SH-SY5Y (cell line): ENCODE measurements at regions not wholly inside any gene's neighbourhood (a gene's known extent, or its start where the extent isn't known, plus 50 kb on each side); places are given as distances from the start of the nearest gene placed in this dataset.

Experiments
- GATA2 ChIP-seq: IDR thresholded peaks from 2 replicates; pipeline ENCODE4 v1.6.1; 2011; ENCODE audit warnings: mild to moderate bottlenecking, low read depth, low read length
- GATA3 ChIP-seq: IDR thresholded peaks from 2 replicates; pipeline ENCODE4 v1.6.1; 2011; ENCODE audit warnings: low read depth, mild to moderate bottlenecking, low read length, moderate library complexity

DNA sequence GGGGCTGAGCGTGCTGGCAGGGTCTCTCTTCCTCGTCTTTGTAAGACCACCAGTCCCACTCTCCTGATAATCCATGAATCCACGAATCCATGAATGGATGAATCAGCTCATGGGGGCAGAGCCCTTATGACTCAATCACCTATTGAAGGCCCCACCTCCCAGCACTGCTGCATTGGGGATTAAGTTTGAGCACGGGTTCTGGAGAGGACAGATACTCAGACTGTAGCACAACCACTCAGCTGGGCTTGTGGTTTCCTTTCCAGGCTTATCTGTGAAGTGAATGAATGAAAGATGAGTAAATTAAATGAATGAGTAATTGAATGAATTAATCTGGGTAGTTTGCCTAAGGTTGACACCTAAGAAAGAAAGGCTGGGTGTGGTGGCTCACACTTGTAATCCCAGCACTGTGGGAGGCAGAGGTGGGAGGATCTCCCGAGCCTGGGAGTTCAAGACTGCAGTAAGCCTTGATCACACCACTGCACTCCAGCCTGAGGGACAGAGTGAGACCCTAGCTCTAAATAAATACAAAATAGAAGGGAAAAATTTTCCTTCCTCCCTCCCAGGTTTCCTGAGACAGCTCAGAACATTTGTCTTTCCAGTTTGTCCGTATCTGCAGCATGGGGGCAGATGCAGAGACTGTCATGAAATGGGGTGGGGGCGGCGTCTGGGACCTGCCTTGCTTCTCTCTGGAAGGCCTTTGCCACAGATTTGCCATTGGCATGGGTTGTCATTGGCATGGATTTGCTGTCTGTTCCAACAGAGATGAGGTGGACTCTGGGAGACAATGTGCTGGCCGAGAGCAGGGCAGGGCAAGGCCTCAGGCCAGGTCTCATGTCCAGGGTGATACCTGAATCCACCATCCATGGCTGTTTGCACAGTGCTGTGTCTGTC lies 187.7 kb upstream of the C1orf174 start:
- TF ChIP-seq GATA2 (no peak), GATA3 (no peak)

DNA sequence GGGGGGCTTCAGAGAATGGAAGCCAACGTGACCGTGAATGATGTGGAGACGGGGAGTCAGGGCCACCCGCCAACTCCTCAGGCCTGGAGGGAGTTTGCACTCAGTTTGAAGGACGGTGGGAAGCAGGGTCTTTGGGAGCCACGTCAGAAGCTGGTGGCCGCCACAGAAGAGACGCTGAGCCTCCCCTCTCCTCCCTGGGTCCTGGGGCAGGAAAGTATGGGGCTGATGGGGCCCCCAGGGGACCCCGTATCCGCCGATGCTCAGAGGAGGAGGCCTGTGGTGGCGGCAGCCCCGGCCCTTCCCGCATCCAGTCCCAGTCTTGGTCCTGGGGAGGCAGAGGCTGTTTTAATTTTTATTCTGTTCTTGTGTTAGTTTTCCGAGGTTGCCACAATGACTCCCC lies 188.6 kb upstream of the C1orf174 start:
- no peak for TF ChIP-seq GATA3
- TF ChIP-seq GATA2, result no peak

DNA sequence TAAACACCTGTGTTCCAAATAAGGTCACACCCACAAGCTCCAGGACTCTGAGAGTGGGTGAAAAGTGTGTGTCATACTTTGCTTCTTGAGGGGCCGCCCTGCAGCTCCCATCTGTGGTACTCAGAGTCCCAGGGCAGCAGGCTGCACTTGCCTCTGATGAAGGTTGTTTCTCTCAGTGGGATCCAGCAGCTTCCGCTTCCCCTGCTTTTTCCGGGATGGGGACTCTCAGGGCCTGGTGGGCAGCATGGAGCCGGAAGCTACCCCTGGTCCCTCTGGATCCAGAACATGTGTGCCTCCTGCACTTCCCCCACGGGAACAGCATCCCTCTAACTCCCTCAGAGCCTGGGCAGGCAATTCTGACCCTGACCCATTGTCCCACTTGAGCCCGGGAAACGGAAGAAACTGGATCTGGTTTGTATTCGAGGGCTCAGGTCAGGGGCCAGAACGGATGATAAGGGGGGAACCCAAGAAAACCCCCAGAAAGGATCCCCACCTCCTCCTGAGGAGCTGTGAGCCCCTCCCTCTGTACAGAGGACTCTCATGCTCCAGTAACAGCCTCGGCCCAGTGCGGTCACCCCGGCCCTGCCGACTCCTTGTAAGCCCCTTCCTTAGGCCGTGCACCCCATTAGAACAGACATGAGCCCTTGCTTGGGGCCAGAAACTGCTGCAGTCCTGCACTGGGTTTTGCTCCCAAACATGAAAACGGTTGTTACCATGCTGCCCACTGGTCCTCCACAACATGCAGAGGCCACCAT lies 189.5 kb upstream of the C1orf174 start:
- TF ChIP-seq GATA3 (no peak), GATA2 (no peak)

DNA sequence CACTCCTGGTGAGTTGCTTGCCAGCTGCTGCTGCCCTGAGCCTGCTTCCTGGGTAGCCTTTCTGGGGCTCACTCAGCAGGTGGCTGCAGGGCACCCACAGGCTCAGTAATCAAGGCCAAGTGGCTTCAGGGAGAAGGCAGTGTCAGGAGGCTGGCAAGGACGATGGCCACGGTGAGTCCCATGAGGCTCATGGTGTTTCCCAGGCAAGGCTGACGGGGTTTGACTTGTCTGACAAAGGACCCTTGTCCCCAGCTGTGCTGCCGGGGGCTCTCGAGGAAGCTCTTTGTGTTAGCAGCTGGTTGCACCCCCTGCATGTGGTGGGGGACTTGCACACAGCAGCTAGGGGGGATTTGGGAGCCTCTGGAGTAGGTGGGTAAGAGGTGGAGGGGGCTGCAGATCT lies 190.5 kb upstream of the C1orf174 start:
- no peak for TF ChIP-seq GATA2

DNA sequence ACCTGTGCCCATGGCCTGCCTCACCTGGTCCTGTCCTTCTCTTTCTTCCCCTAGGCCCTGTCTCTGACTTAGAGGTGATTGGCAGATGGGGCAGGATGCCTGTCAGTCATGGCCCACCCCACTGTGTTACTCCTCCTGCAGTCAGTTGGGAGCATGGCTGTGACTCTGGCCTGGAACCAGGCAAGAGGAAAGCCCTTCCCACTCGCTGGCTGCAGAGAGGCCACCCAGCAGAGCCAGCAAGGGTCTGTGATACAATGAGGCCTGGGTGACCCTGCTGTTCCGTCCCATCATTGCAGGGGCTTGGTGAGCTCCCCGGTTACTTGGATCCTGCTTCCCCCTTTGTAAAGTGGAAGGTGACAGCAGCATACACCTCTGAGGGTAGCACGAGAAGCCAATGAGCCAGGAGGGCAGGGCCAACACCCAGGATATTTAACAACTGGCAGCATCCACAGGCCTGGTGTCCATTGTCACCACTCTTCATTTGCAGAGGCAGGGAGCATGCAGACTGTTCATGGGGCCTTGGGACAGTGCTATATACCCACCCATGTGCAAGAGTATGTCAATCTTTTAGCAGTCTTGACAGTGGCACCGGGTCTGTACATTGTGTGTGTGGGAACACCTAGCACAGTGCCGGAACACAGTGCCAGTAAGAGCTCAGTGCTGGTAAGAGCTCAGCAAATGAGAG lies 191.0 kb upstream of the C1orf174 start:
- no peak for TF ChIP-seq GATA3
- no peak for TF ChIP-seq GATA2

DNA sequence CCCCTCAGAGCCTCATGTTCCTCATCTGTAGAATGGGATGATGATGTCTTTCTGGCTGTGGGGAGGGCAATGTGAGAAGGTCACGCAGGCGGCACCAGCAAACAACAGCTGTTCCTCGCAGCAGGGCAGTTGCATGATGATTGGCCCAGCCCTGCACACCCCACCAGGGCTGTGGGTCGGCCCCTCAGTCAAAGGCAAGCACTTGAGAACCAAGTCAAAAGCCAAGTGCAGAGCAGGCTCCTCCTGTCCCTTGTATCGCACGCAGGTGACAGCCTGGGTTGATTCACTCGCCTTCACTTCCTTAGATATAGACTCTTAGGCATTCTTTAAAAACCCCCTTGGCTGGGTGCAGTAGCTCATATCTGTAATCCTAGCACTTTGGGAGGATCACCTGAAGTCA lies 191.9 kb upstream of the C1orf174 start:
- no peak for TF ChIP-seq GATA3
- no peak for TF ChIP-seq GATA2

DNA sequence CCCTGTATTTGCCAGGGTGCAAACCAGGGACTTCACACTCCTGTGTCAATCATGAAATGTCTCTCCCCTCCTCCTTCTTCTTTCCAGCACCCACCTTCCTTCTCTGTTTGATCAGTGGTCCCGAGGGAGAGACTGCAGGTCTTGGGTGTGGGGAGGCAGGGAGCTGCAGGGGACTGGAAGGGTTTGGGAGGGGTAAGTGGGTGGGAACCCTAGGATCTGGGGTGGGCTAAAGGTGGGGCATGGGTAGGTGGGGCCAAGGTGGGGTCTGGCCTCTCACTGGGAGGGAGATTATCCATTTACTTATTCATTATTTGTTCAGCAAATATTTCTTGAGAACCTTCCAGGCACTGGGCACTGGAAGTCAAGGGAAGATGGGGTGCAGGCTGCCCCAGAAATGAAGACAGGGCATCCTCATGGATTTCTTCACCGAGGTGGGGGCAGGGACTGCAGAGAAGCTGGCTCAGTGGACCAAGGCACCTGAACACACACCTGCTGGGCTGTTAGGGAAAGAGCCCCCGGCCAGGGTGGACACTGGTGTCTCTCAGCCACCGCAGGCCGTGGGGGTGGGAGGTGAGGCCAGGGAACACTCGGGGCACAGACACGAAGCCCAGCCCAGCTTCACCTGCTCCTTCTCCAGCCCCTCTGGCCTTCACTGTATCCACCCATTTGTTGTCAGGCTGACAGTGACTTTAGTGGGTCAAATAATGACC lies 193.9 kb upstream of the C1orf174 start:
- TF ChIP-seq GATA2 (no peak), GATA3 (no peak)

DNA sequence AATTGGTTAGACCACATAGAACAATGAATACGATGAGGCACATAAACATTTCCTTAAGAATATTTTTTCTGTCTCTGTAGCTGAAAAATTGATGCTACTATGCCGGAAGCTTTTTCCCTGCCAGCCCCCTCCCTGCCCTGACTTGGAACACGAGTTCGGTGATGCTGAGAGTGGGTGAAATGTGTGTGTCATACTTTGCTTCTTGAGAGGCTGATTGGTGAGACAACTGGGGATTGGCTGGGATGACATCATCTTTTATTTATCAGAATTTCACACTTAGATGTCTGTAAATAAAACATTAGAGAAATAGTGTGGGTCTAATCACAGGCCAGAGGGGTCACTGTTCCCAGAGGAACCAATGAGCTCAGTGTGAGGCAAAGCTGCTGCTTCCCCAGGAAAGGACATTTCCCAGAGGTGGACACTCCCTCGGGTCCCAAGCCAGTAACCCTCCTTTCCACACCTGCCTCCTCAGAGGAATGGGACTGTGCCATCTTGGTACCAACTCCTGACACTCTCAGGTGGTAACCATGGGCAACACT lies 195.4 kb upstream of the C1orf174 start:
- TF ChIP-seq GATA2 (no peak), GATA3 (no peak)

GRCh38 chr1:4101459-4102161 lies 201.5 kb upstream of the C1orf174 start:
- TF ChIP-seq GATA2 (no peak), GATA3 (no peak)

GRCh38 chr1:4105300-4105880 lies 205.3 kb upstream of the C1orf174 start:
- TF ChIP-seq GATA2 (no peak), GATA3 (no peak)

DNA sequence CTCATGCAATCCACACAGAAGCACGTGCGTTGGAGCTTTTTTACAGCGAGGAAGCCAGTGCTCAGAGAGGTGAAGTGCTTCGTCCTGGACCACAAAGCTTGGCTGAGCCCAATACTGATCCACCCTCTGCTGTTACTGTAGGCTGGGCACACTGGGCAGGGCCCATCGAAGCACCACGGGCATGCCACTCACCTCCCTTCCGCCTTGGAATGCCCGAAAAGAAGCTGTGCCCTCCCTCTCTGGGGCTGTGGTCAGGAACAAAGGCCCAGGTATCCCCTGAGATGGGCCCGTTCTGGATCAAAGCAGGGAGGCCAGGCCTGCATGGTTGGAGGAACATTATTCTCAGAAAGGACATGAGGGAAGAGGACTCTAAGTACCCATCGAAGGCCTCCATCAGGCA lies 206.7 kb upstream of the C1orf174 start:
- TF ChIP-seq GATA2, result no peak
- no peak for TF ChIP-seq GATA3

- TF ChIP-seq GATA3, result no peak
- TF ChIP-seq GATA2, result no peak
Measured at GRCh38 chr1:4107291-4107690, 207.2 kb upstream of the C1orf174 start.

GRCh38 chr1:4108331-4108730 lies 208.3 kb upstream of the C1orf174 start:
- TF ChIP-seq GATA3 (no peak), GATA2 (no peak)
